GM18502 (cell line): ENCODE measurements at regions not wholly inside any gene's neighbourhood (a gene's known extent, or its start where the extent isn't known, plus 50 kb on each side); places are given as distances from the start of the nearest gene placed in this dataset.
"Not testable (repeated sequence)": the region's sequence is repeated elsewhere in the genome, so short reads cannot be mapped to it uniquely, and the experiment has no call there.

Source experiments
- ATAC-seq: cut with Tn5 transposase; IDR thresholded peaks from one replicate; pipeline ENCODE4 v1.9.1; 2021; ENCODE audit warnings: mild to moderate bottlenecking; ENCODE audit not compliant: unreplicated experiment, poor library complexity

DNA sequence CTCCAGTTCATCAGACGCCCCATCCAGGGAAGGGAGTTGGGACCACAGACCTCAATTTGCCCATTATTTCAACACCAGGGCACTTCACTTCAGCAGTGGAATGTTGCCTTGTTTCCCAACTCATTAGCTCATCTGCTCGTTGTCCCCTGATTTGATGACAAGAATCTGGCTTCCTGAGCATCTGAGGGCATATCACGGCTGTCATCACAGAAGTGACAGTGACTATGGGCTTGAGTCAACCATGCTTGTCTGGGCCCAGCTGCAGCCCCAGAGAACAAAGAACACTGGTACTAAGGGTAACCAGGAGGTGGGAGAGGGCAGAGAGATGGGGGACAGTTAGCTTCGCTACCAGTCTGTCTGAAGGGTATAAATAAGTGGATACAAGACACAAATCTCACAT is 266.0 kb upstream of the SDK2 start:
- ATAC-seq: no peak

DNA sequence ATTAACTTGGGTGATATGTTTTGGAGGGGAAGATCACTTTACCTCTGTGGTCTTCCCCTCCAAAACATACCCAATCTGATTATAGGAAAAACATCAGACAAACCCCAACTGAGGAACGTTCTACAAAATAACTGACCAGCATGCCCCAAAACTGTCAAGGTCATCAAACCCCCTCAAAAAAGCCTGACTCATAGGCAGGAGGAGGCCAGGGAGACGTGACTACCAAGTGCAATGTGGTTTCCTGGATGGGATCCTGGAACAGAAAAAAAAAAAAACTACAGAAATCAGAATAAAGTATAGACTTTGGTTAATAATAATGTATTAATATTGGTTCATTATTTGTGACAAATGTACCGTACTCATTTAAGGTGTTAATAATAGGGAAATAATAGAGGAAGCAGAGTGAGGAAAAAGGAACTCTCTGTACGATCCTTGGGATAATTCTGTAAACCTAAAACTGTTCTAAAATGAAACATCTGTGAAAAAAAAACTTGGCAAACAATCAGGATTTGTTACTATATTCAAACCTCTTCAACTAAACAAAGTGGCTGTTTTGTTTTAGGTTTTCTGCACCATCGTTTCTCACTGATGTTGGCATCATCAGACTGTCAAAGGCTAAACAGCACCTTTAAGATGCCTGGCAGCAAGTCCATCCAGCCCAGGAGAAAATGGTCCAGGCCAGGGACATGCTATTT is 266.7 kb upstream of the SDK2 start:
- ATAC-seq: no peak

DNA sequence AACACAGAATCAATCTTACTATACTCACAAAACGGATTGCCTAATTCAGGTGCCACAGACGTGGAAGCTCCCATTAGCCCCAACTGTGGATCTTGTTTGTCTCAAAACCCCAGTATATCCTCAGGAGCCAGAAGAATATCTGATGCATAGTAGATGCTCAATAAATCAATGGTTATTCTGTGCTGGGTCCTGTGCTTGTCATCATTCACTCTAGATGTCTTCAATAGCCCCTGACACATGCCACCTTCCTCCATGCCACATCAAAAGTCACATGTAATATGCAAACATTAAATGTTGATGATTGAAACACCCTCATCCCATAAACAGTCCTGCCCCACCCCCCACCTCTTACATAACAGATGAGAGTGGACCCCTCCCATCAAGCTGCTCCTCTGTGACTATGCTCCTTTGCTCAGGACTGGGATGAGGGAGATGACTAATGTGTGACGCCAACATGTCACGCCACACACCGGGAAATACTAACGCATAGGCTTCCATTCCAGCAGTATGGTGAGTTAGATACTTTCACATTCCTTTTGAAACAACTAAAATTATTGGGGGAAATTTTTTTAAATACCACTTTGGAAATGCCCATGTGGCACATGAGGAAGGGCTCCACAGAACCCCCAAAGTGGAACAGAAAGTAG is 267.6 kb upstream of the SDK2 start:
- ATAC-seq: no peak

DNA sequence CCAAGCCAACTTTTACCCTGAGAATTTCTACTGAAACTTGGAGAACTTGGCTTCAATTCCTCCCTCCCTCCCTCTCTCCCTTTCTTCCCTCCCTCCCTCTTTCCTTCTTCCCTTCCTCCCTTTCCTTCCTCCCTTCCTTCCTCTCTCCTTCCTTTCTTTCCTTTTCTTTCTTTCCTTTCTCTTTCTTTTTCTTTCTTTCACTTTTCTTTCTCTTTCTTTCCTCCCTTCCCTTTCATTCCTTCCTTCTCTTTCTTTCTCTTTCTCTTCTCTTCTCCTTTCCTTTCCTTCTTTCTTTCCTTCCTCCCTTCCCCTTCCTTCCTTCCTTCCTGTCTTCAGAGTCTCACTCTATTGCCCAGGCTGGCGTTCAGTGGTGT is 268.1 kb upstream of the SDK2 start:
- no peak for ATAC-seq

DNA sequence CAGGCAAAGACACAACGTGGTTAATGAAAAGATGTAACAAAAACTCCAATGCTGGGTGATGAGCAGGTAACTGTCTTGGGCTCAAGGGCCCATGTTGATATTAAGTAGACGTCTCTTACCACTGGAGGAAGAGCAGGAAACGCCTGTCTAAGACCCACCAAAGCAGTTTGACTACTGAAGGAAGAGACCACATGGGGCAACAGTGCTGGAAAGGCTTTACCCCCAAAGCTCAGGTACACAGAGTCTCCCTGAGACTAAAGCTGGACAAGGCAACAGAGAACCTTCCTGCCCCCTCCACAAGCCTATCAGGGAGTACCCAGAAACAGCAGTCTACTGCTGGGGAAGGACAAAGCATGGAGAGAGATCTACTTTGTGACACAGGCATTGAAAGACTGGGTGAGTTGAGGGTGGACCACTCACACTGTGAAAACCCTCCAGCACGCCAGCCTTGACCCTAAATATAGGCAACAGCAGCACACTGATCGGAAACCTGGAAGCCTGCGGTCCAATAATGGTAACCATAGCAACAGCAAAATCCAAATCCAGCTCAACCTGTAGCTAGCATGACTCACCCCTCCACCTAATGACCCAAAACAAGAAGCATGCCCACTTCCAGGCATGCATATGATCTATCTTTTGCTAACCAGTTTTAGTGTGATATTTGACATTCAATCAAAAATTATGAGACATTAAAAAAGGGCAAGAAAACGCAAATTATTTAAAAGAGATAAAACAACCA is 270.5 kb upstream of the SDK2 start:
- ATAC-seq: no peak

DNA sequence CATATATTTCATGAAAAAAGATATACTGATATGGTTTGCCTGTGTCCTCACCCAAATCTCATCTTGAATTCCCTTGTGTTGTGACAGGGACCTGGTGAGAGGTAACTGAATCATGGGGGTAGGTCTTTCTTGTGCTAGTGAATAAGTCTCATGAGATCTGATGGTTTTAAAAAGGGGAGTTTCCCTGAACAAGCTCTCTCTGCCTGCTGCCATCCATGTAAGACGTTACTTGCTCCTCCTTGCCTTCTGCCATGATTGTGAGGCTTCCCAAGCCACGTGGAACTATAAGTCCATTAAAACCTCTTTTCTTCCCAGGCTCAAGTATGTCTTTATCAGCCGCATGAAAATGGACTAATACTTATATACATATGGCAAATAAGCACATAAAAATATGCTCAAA is 274.8 kb upstream of the SDK2 start:
- not testable (repeated sequence) for ATAC-seq

DNA sequence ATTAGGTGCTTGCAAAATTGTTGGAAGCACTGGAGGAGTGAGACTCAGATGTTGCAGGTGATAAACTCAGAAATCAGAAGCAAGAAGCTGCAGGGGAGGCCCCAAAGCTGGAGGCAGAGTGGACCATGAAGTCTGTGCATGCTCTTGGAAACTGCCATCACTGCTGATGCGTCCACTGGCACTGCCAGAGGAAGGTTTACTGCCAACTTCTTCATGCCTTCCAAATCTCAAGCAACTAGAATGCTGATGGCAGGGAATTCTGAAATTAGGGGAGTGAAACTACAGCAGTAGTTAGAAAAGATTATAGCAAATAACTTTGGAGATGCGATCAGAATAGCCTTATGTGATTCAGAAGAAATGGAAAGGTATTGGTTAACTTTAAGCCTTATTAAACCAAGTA is 277.1 kb upstream of the SDK2 start:
- no peak for ATAC-seq

- ATAC-seq: no peak
These were observed 279.2 kb upstream of the RPL38 start for GRCh38 chr17:73924114-73924908.

DNA sequence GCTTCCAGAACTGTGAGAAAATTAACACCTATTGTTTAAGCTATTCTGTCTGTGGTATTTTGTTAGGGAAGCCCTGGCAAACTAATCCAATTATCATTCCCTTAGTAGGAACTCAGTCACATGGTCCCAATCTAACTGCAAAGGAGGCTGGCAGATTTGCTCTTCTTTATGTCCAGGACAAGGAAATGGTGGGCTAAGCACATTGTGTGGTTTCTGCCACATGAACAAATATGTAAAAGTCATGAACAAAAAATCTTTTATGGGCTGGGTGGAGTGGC is 278.6 kb upstream of the RPL38 start:
- ATAC-seq: no peak

- ATAC-seq: no peak
These were observed 273.5 kb upstream of the RPL38 start for GRCh38 chr17:73929860-73930430.

GRCh38 chr17:73932216-73932749 is 271.2 kb upstream of the RPL38 start:
- ATAC-seq: no peak

- ATAC-seq: no peak
These were observed 270.2 kb upstream of the RPL38 start for GRCh38 chr17:73933164-73933766.

DNA sequence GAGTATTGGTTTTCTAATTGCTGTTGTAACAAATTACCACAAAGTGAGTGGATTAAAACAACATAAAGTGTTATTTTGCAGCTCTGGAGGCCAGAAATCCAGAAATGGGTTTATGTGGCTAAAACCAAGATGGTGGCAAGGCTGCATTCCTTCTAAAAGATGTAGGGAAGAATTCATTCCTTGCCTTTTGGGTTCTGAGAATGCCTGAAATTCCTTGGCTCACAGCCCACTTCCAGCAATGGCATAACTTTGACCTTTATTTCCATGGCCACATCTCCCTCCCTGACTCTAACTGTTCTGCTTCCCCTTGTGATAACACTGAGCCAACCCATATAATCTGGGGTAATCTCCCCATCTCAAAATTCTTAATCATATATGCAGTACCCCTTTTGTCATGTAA is 269.6 kb upstream of the RPL38 start:
- ATAC-seq: no peak

- no peak for ATAC-seq
These were observed 268.8 kb upstream of the RPL38 start for GRCh38 chr17:73934696-73935095.

DNA sequence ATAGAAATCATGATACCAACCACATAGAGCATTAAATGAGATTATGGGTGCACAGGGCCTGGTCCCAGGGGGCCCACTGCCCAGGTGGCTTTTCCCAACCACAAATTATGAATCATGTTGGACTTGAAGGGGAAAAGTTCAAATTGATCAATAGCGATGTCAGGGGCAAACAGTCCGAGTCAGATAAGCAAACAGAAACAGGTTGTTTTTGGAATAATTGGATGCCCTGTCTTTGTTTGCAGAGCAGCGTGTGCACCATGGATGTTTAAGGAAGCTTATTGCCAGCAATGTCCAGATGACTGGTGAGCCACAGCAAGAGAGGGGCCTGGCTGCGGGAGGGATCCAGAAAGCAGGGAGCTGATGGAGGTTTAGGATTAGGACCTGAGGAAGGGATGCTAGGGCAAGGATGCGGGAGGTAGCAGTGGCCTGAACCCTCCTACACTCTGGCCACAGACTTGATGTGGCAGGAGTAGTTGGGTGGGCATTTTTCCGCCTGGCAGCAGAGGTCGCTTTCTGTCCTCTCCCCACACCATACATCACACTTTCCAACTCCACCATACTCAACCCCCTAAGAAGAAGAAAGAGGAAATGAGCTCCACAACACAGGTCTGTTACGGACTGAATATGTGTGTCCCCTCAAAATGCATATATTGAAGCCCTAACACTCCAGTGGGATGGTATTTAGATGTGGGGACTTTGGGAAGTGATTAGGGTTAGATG is 266.4 kb upstream of the RPL38 start:
- no peak for ATAC-seq

DNA sequence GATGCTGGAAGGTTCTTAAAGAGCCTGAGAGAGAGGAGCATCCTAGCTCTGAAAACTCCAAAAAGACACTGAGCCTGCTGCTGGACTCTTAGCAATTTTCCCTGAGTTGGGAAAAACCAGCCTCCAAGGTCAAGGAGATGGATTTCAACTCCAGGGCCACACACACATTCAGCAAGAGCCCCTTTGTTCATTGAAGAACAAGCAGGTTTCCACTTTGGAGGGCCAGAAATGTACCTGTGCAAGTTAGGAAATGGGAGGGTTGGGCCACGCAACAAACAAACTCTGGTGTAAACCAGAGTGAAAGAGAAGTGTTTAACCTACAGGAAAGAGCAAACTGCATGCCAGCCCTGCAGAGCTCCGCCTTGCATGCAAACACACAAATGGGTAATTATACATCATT is 264.8 kb upstream of the RPL38 start:
- no peak for ATAC-seq

DNA sequence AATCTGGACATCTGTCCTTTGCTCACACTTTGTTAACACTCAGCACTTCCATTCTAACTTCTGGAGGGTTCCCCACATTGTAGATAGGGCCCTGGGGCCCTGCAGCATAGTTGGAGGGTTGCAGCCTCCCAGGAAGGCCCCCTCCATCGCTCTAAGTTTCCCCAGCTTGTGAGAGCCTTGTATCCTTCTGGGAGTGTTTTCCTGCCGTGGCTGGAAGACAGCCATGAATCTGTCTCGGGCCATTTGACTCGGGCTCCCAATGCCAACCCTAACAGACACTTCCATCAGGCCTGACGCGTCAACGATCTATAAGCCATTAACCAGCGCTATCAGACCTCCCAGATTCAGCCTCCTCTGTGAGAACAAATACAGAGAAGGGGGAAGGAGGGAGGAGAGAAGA is 263.7 kb upstream of the RPL38 start:
- no peak for ATAC-seq

GRCh38 chr17:73940511-73940910 is 263.0 kb upstream of the RPL38 start:
- no peak for ATAC-seq

- ATAC-seq: no peak
These were observed 261.5 kb upstream of the RPL38 start for GRCh38 chr17:73941919-73942530.
